ENCODE measurements at regions not wholly inside any gene's neighbourhood (a gene's known extent, or its start where the extent isn't known, plus 50 kb on each side); places are given as distances from the start of the nearest gene placed in this dataset.

DNA sequence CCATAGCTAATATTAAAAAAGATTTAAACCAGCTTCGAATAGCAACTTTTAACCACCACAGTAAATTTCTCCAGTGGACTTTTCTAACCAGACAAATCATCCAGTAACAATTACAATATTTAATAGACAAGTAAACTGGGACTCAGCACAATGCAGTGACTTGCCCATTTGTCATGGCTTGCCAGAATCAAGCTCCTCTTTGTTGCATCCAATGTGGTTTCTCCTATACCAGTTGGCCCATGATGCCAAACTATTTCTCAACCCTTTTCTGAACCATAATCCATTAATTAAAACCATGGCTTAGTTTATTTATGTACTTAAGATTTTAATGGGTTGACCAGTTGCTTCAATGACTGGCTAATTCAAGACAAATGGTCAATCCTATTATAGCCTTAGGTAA is 64.4 kb downstream of the DIO2 start:
- DNase-seq: no peak

DNA sequence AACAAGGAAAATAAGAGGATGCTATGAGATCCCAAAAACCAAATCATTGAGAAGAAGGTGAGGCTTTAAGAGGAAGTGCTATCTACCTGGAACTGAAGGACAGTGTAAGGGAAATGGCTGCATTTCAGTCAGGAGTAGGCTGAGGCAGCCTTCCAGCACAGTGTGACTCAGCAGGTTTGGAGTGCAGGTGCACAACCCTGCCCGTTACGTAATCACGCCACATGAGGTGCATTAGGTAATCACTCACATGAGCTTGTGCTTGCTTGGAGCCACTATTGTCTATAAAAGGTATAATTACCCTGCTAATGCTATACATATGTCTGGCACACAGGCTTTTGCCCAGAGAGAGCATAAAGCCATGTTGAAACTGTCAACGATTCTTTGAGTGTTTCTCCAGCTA is 74.9 kb downstream of the DIO2 start:
- peak; percentile 62 for DNase-seq

DNA sequence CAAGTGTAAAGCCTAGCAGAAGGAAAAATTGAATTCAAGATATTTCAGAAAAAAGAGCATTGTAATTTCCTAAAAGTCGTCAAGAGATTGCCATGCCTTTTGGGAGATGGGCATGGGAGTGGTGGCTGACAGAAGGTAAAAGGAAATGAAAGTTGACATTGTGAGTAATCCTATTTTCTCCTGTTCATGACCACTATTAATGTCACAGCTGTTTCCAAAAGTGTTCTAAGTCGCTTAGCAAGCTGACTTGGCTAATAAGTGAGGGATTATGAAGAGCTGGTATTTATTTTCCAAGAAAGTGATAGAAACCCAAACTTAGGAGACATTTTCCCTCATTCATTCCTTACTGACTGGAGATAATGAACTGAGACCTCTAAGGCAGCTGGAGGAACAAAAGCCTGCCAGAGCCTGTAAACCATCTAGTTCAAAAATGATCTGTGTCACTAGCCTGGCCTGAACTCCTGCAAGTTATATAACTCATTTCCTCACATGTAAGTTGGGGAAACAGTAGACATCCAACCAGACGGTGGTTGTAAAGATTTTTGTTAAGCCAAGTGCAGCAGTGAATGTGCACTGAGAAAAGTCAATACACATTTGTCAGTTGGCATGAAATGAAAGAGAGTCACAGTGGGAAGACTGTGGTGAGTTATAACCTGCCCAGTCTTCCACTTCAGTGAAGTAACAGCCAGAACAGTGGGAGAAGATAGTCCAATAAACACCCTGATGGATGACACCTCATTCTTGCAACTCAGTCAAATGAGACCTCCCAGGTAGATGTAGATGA is 75.8 kb downstream of the DIO2 start:
- no peak for DNase-seq

DNA sequence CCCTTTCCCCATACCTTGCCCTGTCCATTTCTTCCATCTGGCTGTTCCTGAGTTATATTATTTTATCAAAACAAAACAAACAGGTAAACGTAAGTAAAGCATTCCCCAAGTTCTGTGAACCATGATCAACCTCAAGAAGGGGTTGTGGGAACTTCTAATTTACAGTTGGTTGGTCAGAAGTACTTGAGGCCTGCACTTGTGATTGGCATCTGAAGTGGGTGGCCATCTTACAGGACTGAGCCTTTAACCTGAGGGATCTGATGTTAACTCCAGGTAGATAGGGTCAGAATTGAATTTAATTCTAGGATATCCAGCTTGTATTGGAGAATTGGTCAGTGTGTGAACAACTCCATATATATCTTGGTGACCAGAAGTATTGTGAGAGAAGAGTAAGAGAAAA is 77.0 kb downstream of the DIO2 start:
- no peak for DNase-seq

DNA sequence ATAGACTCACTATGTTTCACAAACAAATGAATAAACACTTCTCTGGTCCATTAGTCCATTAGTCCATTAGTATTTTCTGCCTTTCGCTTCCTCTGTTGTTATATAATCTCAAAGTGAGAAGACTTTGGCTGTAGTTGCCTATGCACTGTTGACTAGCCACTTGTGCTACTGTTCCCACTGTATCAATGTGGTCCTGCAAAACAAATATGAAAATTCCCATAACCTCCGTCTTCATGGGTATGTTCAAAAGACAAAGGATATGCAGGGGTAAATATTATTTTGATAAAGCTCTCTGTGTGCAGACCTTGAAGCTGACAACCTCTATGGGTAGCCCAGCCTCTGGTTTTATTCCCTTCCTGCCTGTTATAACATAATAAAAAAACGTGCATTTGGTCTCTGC is 77.8 kb downstream of the DIO2 start:
- no peak for DNase-seq

DNA sequence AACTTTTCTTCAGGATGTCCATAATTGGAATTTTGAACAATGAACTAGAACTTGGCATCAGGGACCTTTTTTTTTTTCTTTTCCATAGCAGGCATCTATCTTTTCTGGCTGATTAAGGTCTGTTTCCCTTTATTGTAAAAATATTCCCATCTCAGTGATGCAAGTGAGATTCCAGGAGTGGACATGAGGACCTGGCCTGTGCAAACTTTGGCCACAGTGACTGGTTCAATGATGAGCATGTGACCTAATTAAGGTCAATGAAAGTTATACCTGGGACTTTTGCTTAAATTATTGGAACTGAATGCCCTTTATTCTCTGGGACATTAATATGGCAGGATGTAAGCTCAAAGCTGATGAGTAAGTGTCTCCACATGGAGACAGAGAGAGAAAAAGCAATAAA is 83.8 kb downstream of the DIO2 start:
- DNase-seq: no peak

DNA sequence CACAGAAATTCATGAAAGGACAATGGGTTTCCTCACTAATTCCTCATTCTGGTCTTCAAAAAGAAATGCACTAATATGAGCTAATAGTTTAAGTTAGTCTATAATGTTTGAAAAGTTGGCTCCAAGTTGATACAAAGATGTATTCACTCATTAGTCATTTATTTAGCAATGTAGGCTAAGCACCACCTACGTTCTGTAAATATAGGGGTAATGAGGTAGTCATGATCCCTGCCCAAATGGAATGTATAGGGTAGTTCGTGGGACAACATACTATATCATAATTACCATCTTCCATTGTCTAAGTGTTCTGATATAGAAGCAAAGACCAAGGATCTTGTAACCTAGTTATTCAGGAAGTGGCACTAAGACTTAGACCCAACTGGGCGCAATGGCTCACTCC is 86.5 kb downstream of the DIO2 start:
- DNase-seq: no peak

DNA sequence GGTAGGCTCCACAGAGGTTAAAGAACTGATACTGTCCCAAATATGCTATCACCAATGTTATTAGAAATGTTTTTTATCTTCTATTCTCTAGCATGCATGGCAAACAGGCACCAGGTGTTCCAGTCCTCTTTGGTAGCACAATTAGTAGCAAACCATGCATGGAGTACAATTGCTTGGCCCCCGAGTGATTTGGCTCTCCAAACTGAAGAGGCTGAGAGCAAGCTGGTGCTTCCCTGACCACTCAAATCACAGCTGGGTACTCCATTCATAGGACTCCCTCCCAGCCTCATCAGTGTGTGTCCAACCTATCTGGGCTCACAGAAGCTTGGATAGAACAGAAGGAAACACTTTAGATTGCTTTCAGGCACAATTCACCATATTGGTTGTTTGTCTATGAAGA is 93.4 kb downstream of the DIO2 start:
- peak; percentile 97 for DNase-seq

DNA sequence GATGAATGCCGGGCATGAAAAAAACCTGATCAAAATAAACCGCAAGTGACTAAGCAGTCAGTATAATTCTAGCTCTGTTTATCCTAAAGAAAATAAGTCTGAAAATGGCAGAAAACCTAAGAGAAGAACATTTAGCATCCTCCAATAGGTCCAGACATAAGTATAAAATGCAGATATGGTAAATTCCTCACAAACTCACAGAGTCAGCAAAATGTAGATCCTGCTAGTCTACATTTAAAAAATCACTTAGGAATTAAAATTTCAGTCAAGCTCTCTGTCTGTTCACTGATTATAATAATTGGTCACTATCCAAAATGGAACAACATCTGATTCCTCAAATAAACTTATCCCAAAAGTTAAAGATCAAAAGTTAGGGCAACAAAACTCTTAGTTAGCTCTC is 95.1 kb downstream of the DIO2 start:
- DNase-seq: no peak

DNA sequence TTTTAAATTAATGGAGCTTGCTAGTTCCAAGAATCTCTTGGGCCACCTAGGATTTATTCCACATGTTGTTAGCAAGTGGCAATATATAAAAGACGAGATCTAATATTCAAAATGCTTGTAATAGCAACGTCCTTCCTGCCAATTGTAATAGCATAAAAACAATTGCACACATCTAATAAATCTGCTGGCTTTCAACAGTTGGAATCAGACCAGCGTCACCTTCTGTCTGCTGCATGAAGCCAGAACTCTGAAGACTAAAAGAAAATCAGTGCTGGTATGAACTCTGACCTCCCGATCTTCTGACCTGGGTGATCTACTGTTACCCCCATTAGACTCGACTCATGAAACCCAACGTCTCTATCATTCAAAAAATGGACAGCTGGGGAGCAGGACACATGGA is 100.6 kb downstream of the DIO2 start:
- DNase-seq: no peak

DNA sequence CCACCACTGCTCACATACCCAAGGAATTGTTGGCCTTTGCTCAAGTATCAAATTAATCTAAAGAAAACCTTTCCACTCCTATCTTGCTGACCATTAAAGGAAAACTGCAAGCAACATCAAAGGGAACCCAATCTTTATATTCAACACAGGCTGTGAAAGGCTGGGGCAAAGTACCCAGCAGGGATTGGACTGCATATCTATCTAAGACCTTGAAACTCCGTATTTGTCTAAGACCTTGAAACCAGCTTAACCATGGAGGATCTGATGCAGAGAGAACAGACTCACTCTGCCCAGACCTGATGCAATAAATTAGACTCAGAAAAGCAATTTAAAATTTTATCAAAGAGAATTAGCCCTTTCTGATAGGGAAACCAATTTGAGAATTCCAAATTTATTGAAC is 102.2 kb downstream of the DIO2 start:
- no peak for DNase-seq

DNA sequence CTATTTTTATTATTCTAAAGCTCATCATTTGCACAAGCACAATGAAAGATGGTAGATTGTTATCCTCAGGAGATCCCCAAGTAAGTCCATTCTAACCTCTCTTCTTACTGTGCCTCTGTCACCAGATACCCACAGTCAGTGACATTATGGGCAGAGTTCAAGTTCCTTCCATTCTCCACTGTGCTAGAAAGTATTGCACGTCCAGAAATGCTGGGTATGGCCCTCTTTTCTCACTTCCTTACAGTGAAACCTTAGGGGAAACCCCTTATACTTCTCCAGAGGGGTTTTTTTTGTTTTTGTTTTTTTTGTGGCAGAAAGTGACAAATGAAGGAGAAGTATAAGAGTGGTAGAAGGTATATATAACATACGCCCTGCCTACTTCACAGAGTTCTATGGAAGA is 102.9 kb downstream of the DIO2 start:
- no peak for DNase-seq

DNA sequence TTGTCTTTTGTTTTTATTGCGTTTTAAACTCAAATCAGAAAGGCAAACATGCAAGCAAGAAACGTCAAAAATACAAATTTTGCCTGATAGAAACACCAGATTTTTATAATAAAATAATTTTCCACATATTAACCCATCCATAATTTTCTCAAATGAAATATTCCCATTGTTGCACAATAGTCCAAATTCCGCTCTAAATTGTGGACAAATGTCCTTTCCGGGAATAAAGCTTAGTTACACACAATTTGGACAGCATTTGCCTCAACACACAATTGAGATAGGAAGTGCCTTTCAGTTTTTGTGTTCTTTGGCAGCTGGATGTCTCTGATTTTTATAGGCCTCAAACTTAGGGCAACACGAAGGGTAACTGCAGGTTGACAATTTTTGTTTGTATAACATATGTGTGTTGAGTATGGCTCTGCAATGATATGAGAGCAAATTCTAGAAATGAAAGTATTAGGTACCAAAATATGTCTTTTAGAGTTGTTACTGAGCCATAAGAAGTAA is 105.8 kb downstream of the DIO2 start:
- DNase-seq: no peak

DNA sequence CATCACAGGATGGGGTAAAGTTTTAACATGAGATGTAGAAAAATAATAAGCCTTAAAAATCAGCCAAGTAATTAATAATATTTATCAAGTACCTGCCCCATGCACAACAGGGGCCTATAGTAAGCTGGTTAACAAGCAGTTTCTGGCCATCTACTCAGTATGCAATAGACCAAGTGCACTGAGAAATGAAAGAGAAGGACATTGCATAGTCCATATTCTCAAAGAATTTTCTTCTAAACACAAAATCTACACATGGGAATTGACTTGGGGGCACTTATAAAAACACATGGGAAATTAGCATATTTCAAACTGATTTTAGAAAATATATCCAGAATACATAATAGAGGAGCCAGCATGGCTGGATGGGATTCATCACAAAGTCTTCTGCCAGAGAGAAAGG is 109.5 kb downstream of the DIO2 start:
- DNase-seq: no peak

DNA sequence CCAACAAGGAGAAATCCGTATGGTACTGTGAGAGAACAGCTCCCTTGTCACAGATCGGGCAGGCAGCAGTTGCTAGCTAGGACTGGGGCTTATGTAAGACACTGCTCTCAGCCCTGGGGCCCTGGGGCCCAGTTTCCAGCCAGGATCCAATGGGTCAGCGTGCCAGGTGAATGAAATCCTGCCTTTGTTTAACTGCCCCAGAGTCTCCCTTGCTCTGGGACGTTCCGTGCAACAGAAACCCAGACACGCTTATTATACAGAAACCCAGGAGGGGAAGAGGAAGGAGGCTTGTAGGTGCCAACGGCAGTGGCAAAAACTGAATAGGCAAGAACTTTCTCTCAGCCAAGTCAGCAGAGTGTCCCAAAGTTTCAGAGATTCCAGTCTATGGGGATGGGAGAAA is 110.6 kb downstream of the DIO2 start:
- no peak for DNase-seq

DNA sequence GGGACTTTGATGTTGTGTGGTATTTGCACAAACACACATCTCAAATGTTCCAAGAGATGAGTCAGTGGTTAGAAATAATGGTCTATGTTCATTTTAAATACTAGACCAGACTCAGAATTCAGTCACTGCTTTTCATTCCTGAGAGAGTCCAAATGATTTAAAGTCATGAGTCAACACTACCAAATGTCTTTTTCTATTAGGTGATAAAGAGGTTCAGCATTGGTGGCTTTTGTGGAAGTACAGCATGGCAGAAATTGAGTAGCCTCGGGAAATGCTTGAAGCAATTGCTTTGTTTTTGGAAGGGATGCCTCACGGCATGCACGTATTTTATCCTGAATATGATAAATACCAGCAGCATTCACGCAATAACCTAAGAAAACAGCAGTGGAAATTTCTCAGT is 115.7 kb downstream of the DIO2 start:
- no peak for DNase-seq

DNA sequence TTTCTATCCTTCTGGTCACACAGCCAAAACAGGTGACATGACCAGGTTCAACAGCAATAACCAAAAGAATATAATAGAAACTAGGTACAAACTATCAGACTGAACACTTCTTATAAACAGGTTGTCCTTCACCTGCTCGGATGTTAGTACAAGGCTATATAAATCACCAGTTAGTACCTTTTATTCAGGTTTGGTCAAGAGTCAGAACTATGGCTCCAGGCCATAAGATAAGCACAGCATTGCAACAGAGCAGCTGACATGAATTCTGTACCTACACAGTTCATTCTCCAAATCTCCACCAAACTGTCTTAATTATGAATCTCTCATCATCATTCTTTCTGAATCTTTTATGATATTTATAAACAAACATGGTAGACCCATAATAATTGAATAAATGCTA is 123.9 kb downstream of the DIO2 start:
- DNase-seq: no peak

DNA sequence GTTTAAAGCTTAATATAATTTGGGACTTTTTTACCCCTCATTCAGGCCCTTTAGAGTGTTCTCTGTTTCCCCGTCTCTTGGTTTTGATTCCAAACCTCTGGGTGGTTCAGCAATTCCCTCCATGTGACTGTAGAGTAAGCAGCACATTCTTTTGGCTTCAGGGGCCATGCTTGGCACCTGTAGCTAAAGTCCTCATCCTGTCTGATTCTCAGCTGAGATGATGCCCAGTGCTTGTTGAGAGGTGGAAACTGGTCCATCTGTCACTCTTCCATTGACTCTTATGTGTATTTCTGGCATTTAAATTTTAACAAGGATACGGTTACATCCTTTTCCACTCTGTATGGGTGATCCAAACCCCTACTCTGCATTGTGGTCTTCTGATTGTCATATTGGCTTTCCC is 127.1 kb downstream of the DIO2 start:
- no peak for DNase-seq

DNA sequence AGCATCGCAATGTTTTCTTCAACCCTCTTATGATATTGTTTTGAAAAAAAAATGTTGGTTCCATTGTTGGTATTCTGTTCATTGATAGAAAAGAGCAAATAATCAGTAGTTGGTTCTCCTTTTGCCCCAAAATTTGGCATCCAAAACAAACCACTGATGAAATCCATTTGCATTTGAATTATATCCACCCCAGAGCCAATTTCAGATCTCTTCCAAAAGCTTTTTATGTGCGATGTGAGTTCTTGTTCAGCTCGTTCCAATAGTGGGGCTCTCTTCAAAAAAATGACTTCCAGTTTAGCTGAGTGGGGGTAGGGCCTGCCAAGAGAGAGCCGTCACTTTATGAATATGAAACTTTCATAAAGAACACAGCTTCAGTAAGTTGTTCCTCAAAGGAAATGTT is 130.7 kb downstream of the DIO2 start:
- DNase-seq: no peak

DNA sequence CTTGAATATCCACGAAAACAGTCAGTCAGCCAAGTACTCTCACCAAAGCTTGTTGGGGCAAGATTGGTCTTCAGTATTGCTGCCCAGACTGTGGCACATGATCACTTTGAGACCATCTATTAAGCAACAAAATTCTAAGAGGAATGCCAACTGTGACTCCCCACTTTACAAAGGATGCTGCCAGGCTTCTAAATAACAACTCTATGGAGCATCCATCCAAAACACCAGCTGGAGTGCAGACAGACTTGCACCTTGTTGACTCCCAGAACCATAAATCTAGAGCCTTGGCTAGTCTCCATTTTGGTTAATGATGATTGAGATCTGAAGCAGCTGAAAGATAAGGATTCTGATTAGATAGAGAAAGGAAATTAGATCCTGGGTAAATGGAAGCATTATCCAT is 132.8 kb downstream of the DIO2 start:
- DNase-seq: peak; percentile 77

DNA sequence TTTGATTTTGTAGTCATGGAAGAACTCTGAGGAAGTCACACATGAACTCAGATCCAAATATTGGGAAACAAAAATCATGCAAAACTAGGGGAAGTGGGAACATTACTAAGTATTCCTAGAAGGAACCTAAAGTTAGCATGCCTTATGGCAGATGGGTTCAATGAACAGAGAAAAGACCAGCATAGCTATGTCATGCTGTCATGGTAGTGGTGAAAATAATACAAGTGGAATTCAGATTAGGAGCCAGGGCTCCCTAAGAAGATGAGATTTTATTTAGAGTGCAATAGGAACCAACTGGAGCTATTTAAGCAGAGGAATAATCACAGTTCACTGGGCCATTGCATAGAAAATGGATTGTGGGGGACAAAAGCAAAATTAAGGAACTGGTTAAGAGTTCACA is 134.0 kb downstream of the DIO2 start:
- no peak for DNase-seq

DNA sequence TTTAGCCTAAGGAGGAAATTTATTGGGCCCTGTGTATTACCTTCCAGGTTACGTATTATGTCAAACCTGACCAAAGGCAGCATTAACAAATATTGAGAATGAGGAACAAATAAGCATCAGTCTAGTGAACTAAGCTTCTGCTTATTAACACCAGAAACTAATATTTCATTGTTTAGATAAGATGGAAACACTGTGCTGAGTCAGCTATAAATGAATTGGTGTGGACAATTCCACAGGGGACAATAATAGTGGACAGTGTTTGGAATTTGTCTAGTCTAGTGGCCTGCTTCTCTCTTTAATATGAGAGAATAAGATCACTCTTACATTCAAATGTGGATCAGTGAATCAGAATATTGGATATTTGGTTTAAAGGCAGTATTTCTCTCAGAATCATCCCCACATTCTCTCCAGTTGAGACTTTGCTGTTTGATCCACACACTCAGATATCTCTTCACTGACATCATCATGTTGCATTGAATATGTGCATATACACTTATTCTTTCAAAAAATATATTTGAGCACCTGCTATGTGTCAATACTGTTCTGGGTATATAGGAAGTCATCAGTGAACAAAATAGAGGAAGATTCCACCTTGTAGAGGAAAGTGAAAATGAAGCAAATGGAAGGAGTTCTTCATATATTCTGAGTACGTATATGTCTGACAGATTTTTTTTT is 136.3 kb downstream of the DIO2 start:
- DNase-seq: no peak

DNA sequence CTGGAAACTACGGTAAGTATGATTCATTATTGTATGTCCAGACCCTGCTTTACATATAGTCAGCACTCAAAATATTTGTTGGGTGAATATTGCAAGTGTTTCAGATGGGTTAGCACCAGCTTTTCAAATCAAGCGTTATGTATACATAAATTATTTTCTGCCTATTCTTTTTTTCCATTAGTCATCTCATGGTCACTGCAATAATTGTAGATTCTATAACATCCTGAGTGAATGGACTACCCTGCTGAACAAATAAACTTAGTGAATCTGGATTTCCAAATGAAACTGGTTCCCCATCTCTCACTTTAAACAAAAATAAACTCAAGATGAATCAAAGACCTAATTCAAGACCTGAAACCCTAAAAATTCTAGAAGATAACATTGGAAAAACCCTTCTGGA is 152.3 kb downstream of the DIO2 start:
- peak; percentile 79 for DNase-seq

DNA sequence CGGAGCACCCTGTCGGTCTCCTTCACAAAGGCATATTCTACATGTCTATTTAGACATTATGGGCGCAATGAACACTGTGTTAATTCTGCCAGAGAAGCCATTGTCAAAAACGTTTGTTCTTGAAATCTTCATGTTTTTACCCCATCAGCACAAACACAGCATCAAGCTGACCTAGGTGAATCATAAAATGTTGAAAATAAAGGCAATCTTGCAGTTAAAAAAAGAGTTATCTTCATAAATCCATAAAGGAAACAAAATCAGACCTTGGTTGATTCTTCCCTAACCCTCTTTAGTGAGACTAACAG is 154.9 kb downstream of the DIO2 start:
- DNase-seq: no peak

Data from NCI-H69 (cell line).